Endodermal cell (in vitro differentiated cells): ENCODE measurements at regions not wholly inside any gene's neighbourhood (a gene's known extent, or its start where the extent isn't known, plus 50 kb on each side); places are given as distances from the start of the nearest gene placed in this dataset.

Source experiments
- DNase-seq: peaks from one replicate; pipeline ENCODE4 v3.0.0-alpha.2; 2017
- H3K27ac ChIP-seq: 2 replicates; pipeline ENCODE4 v1.5.1; 2013; ENCODE audit warnings: mild to moderate bottlenecking, low read depth, low read length, moderate library complexity
- H3K27me3 ChIP-seq: 2 replicates; pipeline ENCODE4 v1.6.1; 2013; ENCODE audit warnings: mild to moderate bottlenecking, low read length, moderate library complexity; ENCODE audit not compliant: insufficient read depth, control insufficient read depth, poor library complexity, severe bottlenecking
- H3K36me3 ChIP-seq: 2 replicates; pipeline ENCODE4 v1.7.0; 2013; ENCODE audit warnings: mild to moderate bottlenecking, low read length, moderate library complexity; ENCODE audit not compliant: control insufficient read depth, insufficient read depth
- H3K4me1 ChIP-seq: one replicate; pipeline ENCODE4 v1.7.0; 2013; ENCODE audit warnings: low read length; ENCODE audit not compliant: control insufficient read depth, insufficient read depth
- H3K4me3 ChIP-seq: 2 replicates; pipeline ENCODE4 v1.5.1; 2013; ENCODE audit warnings: mild to moderate bottlenecking, low read length, moderate library complexity
- H3K9ac ChIP-seq: 2 replicates; pipeline ENCODE4 v1.6.1; 2013; ENCODE audit warnings: mild to moderate bottlenecking, low read length, moderate library complexity; ENCODE audit not compliant: poor library complexity, severe bottlenecking; ENCODE audit errors: extremely low read depth
- H3K9me3 ChIP-seq: 2 replicates; pipeline ENCODE4 v1.6.1; 2013; ENCODE audit warnings: mild to moderate bottlenecking, low read length, moderate library complexity; ENCODE audit not compliant: control insufficient read depth
- H3K27ac Mint-ChIP-seq: 2 replicates; pipeline ENCODE4 v1.8.0; 2020; ENCODE audit warnings: mixed read lengths
- H3K27me3 Mint-ChIP-seq: 2 replicates; pipeline ENCODE4 v1.8.0; 2021; ENCODE audit warnings: mild to moderate bottlenecking, mixed read lengths; ENCODE audit not compliant: insufficient read depth
- H3K36me3 Mint-ChIP-seq: 2 replicates; pipeline ENCODE4 v1.8.0; 2020; ENCODE audit warnings: low read depth, mixed read lengths
- H3K4me1 Mint-ChIP-seq: 2 replicates; pipeline ENCODE4 v1.8.0; 2020; ENCODE audit warnings: mixed read lengths
- H3K4me3 Mint-ChIP-seq: 2 replicates; pipeline ENCODE4 v1.8.0; 2020; ENCODE audit warnings: mild to moderate bottlenecking, moderate library complexity, mixed read lengths
- H3K9me3 Mint-ChIP-seq: 2 replicates; pipeline ENCODE4 v1.8.0; 2020; ENCODE audit warnings: mild to moderate bottlenecking, mixed read lengths
- CTCF ChIP-seq: fragments of 200-600 bp; sonication (generic); conservative IDR thresholded peaks from 2 replicates; pipeline ENCODE4 v1.5.0; 2021; ENCODE audit warnings: antibody characterized with exemption, mild to moderate bottlenecking
- WGBS, 2 experiments: methylation state at CpG; one replicate each; pipeline versions ENCODE4 v1.1.5 to v1.1.7; 2013; ENCODE audit warnings: missing lambda C conversion rate in 2 of 2, mixed read lengths in 1 of 2; ENCODE audit not compliant: insufficient coverage in 1 of 2, insufficient read length in 1 of 2; 5-methylcytosine and 5-hydroxymethylcytosine counted together

GRCh38 chrX:110414679-110415439, 56.2 kb downstream of the RTL9 start:
- H3K36me3 ChIP-seq: no peaks in the 10 kb centered on the region
- H3K4me1 ChIP-seq: no peaks in the 10 kb centered on the region
- Mint-ChIP-seq H3K9me3 (no peaks in the 10 kb centered on the region), H3K4me1 (peaks cover 33% of the 10 kb centered on the region), H3K36me3 (no peaks in the 10 kb centered on the region), H3K27me3 (peaks cover 17% of the 10 kb centered on the region), H3K27ac (no peak overlapping the region), H3K4me3 (no peak overlapping the region)
- no peak overlapping the region for H3K27ac ChIP-seq
- H3K4me3 ChIP-seq: no peak overlapping the region
- no peaks in the 10 kb centered on the region for H3K27me3 ChIP-seq
- whole genome bisulfite sequencing, 2 experiments: 100% methylated on average over 1 of the region's 1 CpG; no CpG with 5 or more reads in 1 of the 2 experiments
- no peak overlapping the region for H3K9ac ChIP-seq
- no peak for TF ChIP-seq CTCF
- H3K9me3 ChIP-seq: no peaks in the 10 kb centered on the region
- DNase-seq: no peak

- WGBS, 2 experiments: 95 to 100% methylated on average over 1 to 6 of the region's 6 CpGs
- H3K36me3 Mint-ChIP-seq: no peaks in the 10 kb centered on the region
- H3K27ac Mint-ChIP-seq: no peak overlapping the region
- H3K4me1 Mint-ChIP-seq: peaks cover 27% of the 10 kb centered on the region
- H3K27me3 Mint-ChIP-seq: peaks cover 23% of the 10 kb centered on the region
- Histone ChIP-seq H3K27ac (no peak overlapping the region), H3K4me3 (no peak overlapping the region), H3K36me3 (no peaks in the 10 kb centered on the region), H3K9me3 (no peaks in the 10 kb centered on the region), H3K27me3 (no peaks in the 10 kb centered on the region), H3K9ac (no peak overlapping the region), H3K4me1 (no peaks in the 10 kb centered on the region)
- no peaks in the 10 kb centered on the region for H3K9me3 Mint-ChIP-seq
- no peak for TF ChIP-seq CTCF
- DNase-seq: no peak
- no peak overlapping the region for H3K4me3 Mint-ChIP-seq
Observed at GRCh38 chrX:110415440-110416170, 57.0 kb downstream of the RTL9 start.

GRCh38 chrX:110417128-110417527, 58.5 kb downstream of the RTL9 start:
- TF ChIP-seq CTCF: no peak
- H3K27ac Mint-ChIP-seq: no peak overlapping the region
- H3K4me1 Mint-ChIP-seq: peaks cover 30% of the 10 kb centered on the region
- Histone ChIP-seq H3K27me3 (no peaks in the 10 kb centered on the region), H3K4me1 (no peaks in the 10 kb centered on the region), H3K9me3 (no peaks in the 10 kb centered on the region), H3K36me3 (no peaks in the 10 kb centered on the region), H3K27ac (no peak overlapping the region), H3K4me3 (no peak overlapping the region), H3K9ac (no peak overlapping the region)
- no peaks in the 10 kb centered on the region for H3K9me3 Mint-ChIP-seq
- 80 to 90% methylated on average over 1 to 3 of the region's 4 CpGs for WGBS, 2 experiments
- no peaks in the 10 kb centered on the region for H3K36me3 Mint-ChIP-seq
- peaks cover 38% of the 10 kb centered on the region for H3K27me3 Mint-ChIP-seq
- no peak overlapping the region for H3K4me3 Mint-ChIP-seq
- no peak for DNase-seq
